GM19240 (cell line): ENCODE measurements at regions not wholly inside any gene's neighbourhood (a gene's known extent, or its start where the extent isn't known, plus 50 kb on each side); places are given as distances from the start of the nearest gene placed in this dataset.

ENCODE experiments used
- DNase-seq: peaks from one replicate; pipeline ENCODE4 v3.0.0; 2011; ENCODE audit warnings: low spot score; ENCODE audit not compliant: insufficient read length

DNA sequence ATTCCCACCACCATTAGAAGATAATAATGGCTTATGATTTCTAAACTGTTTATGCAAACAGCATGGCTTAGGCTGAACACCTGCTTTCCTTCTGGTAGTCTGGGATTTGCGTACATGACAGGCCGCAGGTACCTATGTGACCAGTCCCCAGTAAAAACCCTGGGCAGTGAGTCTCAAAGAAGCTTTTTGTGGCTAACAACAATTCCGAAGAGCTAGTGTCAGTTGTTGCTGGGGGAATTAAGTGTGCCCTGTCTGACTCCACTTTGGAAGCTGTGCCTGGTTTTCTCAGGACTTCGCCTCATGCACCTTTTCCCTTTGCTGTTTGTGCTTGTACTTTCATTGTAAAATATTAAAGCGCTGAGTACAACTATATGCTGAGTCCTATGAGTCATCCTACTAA is 250.2 kb upstream of the MIR17HG start:
- DNase-seq, result no peak

DNA sequence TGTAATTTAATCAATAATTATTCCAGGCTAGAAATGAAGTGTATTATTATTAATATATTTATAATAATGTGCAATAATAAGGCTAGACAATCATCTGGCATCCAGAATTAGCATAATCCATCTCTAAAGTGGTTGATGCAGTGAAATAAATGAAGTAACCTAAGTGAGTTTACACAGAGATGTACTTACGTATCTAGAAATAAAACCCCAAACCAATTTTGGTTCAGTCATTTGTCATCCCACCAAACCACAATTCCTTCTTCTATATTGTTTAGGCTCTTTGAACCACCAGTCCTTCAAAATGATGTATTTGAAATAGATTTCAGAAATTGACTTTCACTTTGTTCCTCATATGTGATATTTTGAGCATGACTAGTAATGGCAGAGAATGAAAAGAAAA is 247.6 kb upstream of the MIR17HG start:
- no peak for DNase-seq

DNA sequence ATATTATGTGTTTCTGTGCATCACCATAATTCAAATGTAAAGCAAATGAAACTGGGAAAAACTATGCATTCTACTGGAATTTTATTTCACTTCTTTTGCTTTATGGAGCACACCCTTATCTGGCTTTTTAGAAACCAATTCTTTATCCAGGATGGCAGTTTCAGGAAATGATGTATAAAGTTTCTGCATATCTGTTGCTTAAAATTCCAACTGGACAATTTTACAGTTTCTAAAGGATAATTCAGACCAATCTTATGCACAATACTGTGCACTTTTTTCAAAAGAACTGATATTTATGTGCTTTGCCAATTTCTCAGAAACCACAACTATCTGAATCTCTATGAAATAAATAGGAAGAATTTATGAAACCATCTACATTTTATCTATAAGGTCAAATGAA is 246.5 kb upstream of the MIR17HG start:
- DNase-seq, result no peak

DNA sequence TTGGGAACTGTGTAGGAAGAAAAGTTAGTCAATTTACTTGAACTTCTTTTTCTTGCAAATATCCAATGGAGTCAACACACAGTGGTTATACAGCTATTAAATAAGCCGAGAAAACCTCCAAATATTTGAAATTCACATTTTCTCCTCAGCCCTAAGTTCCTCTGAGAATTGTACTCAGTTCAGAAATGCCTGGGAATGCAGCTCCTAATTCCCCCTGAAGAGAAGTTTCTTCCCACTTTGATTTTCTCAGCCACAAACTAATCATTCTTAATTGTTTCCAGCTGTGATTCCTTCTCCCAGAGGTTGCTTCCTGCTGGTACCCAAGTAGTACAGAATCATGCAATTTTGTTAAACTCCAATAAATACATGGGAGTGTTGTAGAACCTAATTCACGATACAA is 246.1 kb upstream of the MIR17HG start:
- no peak for DNase-seq

DNA sequence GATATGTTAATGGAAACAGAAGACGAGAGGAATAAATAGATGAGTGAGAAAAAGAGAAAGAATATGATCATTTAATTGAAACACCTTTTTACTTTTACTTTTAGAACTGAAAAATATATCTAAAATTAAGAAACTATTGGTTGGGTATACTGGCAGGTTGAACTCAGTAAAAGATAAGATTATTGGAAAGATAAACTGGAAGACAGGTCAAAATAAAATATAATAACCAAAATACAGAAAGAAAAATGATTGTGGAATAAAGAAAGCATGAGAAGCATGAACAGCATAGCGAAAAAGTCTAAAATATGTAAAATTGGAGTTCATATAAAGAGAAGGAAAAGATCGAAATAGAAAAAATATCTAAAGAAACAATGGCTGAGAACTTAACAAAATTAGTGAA is 242.2 kb upstream of the MIR17HG start:
- DNase-seq, result no peak

DNA sequence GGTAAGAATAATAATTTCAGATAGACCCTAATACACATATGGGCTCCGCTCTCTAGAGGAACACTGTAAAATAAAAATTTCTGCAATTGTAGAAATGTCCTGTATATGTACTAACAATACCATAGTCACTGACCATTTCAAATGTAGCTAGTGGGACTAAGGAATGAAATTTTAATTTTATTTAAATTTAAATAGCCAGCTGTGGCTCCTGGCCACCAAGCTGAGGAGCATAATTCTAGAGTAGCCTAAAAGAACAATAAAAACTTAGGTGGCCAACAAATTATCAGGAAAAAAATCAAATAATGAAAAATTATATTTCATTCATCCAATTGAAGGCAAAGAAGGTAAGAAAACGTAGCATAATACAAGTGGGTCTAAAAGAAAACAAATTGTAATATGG is 240.9 kb upstream of the MIR17HG start:
- no peak for DNase-seq

DNA sequence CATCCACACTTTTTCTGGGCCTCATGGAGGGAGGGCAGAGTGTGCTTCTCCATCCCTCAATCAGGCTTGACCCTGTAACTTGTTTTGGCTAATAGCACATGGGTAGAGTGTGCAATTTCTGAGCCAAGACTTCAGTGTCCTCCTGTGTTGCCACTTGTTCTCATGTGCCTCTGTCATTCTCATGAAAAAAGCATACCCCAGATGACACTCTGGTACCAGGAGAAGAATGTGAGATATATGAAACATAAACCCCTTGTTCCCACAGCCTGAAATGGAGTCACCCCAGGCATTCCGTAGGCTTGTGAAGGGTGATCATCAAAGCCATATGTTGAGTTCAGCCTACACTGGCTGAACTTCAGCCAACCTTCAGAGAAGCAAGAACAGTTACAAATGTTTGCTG is 239.2 kb upstream of the MIR17HG start:
- DNase-seq, result no peak

DNA sequence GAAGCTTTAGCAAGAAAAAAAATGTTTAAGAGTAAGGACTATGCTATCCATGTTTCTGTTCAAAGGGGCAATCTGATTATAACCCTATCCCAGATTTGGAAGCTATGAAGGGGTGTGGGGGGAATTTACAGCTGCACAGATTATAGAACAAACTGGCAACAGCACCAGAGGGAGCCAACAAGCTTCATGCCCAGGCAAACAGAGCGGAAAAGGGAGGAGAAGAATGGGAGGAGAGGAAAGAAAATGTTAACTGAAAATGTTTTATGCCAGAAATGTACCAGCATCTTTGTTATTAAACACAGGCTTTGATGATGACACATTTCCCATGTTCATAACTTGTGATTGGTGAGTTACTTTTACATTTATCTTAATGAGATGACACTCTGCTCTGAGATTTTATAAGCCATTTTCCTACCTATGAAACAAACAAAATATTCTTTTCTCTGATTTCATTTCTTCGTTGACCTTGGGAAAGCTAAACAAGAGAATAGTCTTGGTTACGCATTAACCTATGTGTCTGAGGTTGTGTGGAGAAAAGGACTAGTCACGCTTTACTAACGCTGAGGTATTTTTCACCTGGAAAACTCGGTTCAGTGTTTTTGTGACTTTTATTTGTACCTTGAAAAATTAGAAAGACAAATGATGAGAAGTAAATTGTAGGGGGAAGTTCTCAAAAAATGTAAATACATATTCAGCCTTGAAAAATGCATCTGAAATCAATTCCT is 235.8 kb upstream of the MIR17HG start:
- no peak for DNase-seq

DNA sequence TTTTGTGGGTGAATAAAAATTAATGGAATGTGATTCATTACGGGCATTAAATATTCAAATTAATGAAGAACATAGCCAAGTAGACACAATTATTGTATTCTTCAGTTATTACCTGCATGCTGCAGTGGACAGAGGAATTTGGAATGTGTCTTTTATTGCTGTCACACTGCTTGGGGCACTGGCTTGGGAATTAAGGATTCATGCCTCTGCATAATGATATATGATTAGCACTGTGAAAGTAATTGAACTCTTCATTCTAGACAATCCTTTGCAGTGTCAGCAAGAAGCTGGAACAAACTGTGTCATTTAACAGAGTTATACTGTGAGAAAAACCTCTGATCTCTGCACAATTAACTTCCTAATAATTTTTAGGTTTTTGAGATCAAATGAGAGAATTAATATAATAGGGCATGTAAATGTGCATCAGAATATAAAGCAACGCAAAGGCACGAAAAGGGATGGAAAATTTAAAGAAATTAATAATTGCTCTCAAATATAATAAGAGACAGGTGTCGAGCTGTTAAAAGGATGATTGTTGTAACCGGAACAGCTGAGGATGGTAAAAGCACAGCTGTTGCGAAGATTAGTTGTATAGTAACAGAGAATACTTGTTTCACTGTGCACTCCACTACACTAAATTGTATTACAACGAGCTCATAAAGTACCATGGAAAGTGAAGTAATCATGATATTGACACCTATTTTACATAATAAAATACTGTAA is 235.1 kb upstream of the MIR17HG start:
- no peak for DNase-seq

DNA sequence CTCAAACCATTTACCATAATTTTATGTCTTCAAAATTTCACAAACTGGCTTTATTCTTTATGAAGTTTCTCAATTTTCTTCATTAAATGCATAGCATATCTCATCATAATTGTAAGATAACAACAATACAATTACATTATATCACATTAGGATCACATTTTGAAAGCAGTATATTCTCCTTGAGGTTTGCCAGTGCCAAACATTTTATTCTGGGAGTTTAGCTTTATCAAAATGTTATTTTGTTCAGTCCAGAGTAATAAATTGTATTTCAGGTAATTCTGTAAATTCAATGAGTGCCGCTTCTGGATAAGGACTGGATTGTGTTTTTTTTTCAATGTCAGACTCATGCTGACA is 234.6 kb upstream of the MIR17HG start:
- no peak for DNase-seq

DNA sequence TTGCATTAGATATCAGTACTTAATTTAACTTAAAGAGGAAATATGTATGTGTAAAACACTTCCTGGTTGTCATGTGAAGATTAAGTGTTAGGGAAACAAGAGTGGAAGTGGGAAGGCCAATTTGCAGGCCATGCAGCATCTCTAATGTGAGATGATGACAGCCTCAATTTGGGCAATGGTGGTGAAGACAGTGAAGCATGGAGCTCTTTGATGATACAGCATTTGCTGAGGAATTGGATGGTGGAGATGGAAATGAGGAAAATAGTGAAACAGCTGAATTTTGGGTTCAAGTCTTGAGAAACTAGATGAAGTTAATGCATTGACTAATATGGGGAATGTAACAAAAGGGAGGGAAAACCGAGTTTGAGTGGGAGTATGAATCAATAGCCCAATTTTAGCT is 231.7 kb upstream of the MIR17HG start:
- no peak for DNase-seq

DNA sequence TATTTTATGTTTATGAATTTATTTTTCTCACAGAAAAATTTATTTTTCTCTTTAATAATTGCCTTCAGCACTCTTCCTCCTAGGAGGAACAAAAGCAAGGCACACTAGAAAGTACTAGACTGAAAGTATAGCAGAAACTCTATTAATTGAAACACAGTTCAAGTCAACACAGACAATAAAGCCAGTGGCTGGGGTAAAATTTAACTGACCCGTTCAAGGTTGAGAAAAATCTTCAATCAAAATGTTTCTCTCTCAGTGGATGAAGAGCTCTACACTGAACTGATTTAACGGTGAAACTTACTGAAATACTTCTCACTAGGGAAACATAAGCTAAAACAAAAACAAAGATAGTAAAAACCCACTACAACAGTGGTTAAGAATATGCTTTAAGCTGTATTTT is 230.1 kb upstream of the MIR17HG start:
- DNase-seq, result no peak

DNA sequence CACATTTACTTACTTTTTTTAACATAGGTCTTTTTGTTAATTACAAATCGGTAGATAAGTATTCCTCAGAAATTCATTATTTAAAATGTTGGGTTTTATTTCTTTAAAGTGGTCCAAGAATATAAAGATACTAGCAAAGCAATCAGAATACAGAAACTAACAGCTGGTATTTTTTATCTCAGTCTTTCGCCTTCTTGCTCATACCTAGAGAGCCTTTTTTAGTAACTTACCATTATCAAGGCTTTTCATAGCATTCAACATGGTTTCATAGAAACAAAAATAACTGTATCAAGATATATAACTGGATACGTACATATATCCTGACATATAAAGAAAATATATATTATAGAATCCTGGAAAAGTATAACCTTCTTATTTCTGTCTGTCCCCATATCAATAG is 227.8 kb upstream of the MIR17HG start:
- no peak for DNase-seq

DNA sequence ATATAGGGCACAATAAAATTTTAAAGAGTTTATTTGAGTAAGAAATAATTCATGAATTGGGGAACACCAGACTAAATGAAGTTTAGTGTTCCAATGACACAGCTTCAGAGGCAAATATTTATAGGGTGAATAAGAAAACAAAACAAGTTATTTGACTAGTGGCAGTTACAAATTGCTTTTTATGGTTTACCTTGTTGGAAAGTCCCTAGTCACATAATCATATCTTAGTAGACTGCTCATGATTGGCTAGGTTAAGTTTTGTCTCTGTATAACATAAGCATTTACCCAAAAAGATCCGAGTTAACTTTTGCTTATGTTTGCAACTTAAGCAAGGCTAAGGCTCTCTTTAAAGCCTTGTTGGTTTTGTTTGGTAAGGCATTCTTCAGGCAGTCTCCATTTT is 224.7 kb upstream of the MIR17HG start:
- no peak for DNase-seq

DNA sequence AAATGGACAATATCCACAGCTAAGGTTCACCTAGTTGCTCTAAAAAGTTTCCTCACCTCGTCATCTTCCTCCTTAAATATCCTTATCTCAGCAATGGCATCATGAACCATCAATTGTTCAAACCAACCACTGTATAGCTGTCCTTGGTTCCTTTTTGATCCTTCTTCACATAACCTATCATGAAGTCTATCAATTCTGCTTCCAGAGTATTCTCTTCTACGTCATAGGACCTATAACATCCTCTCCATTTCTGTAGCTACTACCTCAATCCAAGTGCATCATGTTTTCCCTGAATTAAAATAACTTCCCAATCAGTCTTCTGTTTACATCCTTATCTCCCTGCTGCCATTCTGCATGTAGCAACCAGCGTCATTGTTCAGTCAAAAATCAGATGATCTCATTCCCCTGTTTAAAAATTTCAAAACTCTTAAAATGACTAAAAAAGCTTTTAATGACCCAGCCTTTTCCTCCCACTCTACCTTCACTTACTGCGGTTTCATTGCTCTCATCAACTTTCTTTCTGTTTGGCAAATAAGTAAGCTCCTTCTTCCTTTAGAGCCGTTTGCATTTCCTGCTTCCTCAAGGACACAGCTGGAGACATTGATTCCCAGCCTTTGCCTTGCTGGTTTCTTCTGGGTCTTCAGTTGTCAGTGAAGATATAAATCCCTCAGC is 223.9 kb upstream of the MIR17HG start:
- DNase-seq, result no peak

DNA sequence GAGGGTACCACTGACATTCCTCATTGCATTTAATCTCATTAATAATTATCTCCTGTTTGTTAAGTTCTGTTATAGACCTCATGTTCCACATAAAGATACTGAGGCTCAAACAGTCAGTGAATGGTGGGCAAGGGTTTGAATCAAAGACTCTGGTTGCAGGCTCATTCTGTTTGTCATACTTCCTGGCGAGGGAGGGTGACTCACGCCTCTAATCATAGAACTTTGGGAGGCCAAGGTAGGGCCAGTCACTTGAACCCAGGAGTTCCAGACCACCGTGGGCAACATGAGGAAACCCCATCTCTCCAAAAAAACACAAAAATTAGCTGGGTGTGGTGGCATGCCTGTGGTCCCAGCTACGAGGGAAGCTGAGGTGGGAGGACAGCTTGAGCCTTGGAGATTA is 220.7 kb upstream of the MIR17HG start:
- DNase-seq, result no peak

DNA sequence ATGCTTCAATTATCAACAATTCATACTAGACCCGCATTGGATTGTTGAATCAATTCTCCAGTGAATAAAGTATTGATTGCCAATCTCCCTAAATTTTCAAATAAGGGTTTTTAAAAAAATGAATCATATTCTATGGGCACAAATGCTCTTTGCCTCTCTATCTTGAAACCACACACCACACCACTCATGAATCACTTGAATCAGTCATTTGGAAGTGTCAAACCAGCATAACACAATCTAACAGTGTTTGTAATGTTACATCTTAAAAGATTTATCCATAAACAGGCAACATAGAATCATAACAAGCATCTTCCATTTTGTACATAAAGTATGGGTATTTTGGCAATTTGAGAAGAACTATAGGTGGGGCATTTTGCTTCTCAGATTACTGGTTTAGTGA is 219.5 kb upstream of the MIR17HG start:
- no peak for DNase-seq

DNA sequence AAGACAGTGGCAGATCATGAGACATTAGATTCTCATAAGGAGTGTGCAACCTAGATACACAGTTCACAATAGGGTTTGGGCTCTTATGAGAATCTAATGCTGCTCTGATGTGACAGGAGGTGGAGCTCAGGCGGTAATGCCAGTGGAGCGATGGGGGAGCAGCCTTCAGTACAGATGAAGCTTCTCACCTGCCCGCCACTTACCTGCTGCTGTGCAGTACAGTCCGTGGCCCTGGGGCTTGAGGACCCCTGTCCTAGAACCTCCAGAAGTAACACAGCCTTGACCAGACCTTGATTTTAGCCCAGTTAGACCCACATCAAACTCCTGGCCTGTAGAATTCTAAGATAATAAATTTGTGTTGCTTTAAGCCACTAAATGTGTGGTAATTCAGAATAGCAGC is 215.1 kb upstream of the MIR17HG start:
- no peak for DNase-seq

DNA sequence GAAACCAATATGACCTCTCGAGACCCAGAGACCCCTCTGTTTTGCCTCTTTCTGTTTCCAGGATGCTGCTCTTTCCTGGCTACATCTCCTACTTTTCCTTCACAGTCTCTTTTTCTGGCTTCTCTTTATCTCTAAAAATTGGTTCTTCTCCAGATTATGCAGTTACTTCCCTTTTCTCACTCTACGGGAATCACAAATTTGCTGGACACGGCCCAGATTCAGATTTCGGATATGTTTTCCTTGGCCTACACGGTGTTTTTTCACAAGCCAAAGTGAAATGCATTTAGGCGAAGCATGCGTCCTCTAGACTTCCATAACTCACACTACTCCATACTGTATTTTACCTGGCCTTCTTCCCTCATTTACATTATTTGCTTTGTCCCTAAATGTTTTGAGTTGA is 214.7 kb upstream of the MIR17HG start:
- DNase-seq, result no peak

DNA sequence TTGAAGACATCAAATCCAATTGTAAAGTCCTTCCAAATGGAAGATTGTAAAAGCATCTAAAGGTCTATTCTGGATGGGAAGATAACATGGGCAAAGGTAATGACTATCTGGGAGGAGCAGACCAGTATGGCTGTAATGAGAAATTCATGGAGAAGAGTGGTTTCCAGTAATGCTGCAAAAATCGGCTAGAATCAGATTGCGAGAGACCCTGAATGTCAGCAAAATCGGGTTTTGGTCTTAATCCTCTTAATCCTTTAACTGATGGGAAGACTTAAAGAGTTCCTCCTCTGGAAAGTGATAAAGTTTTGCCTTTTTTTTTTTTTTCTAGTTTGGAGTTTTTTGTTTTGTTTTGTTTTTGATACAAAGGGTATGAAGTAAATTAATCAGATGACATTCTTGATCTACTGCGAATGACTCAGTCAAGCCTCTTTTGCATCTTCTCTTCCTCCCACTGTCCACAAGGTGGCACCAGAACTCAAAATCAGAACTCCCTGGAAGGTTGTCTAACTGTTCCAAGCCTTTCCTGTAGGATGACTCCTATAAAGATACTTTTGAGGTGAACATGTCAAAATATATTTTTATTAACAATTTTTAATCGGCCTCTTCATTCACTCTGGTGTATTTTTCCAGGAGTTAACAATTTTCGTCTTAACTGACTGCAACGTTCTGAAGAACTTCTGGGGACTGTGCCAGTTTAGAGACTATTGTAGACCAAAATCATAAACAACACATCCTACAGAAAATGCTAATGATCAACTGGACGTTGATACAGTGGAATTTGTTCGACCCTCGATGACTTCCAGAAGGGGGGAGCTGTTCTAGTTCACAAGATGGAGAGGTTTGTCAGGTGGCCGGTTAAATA is 213.3 kb upstream of the MIR17HG start:
- DNase-seq, result no peak

DNA sequence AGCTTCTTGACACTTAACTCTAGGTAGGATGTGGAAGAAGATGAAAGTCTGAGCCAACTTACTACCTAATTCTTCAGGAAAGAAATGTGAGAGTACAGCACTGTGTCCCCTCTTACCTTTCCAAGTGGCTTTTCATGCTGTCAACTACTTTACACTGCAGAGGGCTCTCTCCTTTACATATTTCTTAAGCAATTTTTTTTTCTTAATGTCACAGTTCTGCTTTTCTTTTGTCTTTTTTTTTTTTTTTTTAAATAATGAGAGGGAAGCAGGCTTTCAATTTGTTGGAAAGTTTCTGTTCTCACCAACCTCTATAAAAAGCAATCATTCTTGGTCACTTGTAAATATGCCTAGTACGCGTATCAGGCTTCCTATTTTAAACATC is 212.7 kb upstream of the MIR17HG start:
- DNase-seq, result no peak

DNA sequence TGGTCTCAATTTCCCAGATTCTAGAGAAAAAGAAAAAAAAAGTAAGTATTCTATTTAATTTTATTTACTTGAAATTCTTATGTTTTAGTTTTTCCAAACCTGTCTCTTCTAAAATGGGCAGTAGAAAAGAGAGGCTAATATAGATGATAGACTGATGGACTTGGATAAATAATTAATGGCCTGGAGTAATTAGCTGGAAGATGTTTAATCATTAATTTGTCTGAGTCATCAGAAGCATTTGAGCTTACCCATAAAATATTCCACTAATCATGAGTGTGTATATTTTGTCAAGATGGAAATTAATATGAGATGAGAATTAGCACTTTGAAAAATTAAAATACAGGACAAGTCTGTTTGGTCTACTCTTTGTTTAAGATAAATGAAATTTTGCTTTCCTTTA is 212.1 kb upstream of the MIR17HG start:
- DNase-seq, result no peak
